ENCODE measurements at regions not wholly inside any gene's neighbourhood (a gene's known extent, or its start where the extent isn't known, plus 50 kb on each side); places are given as distances from the start of the nearest gene placed in this dataset.
"Not testable (repeated sequence)": the region's sequence is repeated elsewhere in the genome, so short reads cannot be mapped to it uniquely, and the experiment has no call there.

DNA sequence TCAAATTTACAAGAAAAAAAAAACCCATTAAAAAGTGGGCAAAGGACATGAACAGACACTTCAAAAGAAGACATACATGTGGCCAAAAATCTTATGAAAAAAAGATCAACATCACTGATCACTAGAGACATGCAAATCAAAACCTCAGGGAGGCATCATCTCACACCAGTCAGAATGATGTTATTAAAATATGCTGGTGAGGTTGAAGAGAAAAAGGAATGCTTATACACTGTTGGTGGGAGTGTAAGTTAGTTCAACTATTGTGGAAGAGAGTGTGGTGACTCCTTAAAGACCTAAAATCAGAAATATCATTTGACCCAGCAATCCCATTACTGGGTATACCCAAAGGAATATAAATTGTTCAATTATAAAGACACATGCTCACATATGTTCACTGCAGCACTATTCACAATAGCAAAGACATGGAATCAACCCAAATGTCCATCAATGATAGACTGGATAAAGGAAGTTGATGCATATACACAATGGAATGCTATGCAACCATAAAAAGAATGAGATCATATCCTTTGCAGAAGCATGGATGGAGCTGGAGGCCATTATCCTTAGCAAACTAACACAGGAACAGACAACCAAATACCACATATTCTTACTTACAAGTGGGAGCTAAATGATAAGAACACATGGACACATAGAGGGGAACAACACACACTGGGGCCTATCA is 100.3 kb upstream of the GALNT15 start:
- peak; percentile 52 for DNase-seq (ENCODE audit: low read depth)

- DNase-seq (ENCODE audit: low read depth), result no peak
Observed at GRCh38 chr3:16075647-16076046, 98.8 kb upstream of the GALNT15 start.

- no peak for DNase-seq (ENCODE audit: low read depth)
Observed at GRCh38 chr3:16076564-16076963, 97.9 kb upstream of the GALNT15 start.

DNA sequence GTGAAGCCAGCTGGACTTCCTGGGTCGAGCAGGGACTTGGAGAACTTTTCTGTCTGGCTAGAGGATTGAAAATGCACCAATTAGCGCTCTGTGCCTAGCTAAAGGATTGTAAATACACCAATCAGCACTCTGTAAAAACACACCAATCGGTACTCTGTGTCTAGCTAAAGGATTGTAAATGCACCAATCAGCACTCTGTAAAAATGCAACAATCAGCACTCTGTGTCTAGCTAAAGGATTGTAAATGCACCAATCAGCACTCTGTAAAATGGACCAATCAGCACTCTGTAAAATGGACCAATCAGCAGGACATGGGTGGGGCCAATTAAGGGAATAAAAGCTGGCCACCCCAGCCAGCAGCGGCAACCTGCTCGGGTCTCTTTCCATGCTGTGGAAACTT is 97.3 kb upstream of the GALNT15 start:
- DNase-seq (ENCODE audit: low read depth), result not testable (repeated sequence)

- DNase-seq (ENCODE audit: low read depth), result peak; percentile 44
Observed at GRCh38 chr3:16077681-16078080, 96.8 kb upstream of the GALNT15 start.

DNA sequence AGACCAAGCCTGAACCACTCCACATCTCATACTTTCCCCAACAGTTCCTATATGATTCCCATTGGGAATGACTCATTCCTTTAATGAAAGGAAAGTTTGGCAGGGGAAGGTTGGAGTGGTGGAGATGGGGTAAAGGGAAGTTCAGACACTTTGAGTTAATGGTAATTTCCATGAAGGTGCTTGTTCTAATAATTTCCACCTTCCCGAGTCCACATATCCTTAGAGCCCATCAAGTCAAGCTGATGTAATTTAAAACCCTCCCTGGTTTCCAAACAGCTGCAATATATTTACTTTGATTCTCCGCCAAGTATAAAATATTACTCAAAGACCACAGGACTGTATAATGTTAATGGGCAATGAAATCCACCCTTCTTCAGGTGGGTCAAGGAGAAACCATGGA is 95.0 kb upstream of the GALNT15 start:
- peak; percentile 84 for DNase-seq (ENCODE audit: low read depth)

DNA sequence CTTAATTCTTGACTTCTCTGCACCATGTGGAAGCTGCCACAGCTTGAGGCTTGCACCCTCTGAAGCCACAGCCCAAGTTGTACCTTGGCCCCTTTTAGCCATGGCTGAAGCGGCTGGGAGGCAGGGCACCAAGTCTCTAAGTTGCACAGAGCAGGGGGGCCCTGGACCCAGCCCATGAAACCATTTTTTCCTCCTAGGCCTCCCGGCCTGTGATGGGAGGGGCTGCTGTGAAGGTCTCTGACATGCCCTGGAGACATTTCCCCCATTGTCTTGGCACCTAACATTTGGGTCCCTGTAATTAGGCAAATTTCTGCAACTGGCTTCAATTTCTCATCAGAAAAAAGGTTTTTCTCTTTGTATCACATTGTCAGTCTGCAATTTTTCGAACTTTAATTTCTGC is 92.8 kb upstream of the GALNT15 start:
- DNase-seq (ENCODE audit: low read depth), result no peak

DNA sequence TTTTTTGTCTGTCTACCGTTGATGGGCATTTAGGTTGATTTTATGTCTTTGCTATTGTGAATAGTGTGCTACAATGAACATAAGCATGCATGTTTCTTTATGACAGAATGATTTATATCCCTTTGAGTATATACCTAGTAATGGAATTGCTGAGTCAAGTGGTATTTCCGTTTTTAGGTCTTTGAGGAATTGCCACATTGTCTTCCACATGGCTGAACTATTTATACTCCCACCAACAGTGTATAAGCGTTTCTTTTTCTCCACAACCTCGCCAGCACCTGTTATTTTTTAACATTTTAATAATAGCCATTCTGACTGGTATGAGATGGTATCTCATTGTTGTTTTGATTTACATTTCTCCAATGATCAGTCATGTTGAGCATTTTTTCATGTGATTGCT is 89.6 kb upstream of the GALNT15 start:
- DNase-seq (ENCODE audit: low read depth), result peak; percentile 62

DNA sequence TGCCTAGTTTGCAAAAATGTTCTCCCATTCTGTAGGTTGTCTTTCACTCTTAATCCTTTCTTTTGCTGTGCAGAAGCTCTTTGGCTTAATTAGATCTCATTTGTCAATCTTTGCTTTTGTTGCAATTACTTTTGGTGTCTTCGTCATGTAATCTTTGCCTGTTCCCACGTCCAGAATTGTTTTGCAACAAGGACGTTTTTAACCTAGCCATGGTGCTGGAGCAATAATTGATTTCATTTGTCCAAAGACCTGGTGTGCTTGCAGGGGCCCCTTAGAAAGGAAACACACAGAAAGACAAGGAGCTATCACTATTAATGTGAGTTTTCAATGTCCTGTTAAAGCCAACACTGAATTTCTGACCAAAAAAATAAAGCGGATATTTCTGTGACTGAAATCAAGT is 89.1 kb upstream of the GALNT15 start:
- no peak for DNase-seq (ENCODE audit: low read depth)

GRCh38 chr3:16085884-16086608 is 88.4 kb upstream of the GALNT15 start:
- no peak for DNase-seq (ENCODE audit: low read depth)

DNA sequence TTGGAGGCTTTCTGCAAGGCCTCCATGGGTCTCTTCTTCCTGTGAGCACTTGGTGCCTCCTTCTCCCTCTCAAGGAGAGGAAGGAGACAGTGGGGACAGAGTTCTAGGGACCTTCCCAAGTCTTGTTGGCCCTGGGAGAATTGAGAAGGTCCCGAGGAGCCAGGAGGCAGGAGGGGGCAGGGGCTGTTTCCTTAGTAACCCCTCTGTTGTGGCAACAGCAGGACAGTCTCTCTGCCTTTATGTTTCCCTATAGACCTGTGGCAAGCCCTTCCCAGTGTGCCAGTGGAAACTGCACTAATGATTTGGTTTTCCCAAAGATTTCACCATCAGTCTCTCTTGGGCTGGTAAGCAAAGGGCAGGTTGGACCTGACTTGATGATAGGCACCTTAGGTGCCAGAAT is 87.8 kb upstream of the GALNT15 start:
- DNase-seq (ENCODE audit: low read depth), result no peak

DNA sequence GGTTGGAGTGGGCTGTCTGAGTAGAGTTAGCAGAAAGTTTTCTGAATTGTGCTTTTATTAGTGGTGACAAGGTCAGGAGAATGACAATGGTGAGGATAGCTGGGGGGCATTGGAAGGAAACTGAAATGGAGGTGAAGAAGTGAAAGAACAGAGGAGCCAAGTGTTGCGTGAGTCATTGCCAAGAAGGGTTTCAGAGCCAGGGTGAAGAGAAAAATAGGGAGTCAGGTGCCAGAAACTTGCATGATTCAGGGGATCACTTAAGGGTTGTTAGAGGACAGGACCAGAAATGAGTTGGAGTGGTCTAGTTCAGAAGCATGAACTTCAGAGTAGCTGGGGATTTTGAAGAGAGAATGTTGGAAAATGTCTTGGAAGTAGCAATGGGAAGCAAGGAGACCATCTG is 86.0 kb upstream of the GALNT15 start:
- DNase-seq (ENCODE audit: low read depth), result no peak

GRCh38 chr3:16089521-16089920 is 85.0 kb upstream of the GALNT15 start:
- DNase-seq (ENCODE audit: low read depth), result no peak

- DNase-seq (ENCODE audit: low read depth), result peak; percentile 87
Observed at GRCh38 chr3:16090024-16090423, 84.5 kb upstream of the GALNT15 start.

GRCh38 chr3:16090706-16091105 is 83.8 kb upstream of the GALNT15 start:
- no peak for DNase-seq (ENCODE audit: low read depth)

- no peak for DNase-seq (ENCODE audit: low read depth)
Observed at GRCh38 chr3:16092923-16093322, 81.6 kb upstream of the GALNT15 start.

- DNase-seq (ENCODE audit: low read depth), result no peak
Observed at GRCh38 chr3:16101295-16102186, 72.9 kb upstream of the GALNT15 start.

GRCh38 chr3:16102187-16102561 is 72.3 kb upstream of the GALNT15 start:
- no peak for DNase-seq (ENCODE audit: low read depth)

GRCh38 chr3:16102905-16103364 is 71.5 kb upstream of the GALNT15 start:
- peak; percentile 74 for DNase-seq (ENCODE audit: low read depth)

DNA sequence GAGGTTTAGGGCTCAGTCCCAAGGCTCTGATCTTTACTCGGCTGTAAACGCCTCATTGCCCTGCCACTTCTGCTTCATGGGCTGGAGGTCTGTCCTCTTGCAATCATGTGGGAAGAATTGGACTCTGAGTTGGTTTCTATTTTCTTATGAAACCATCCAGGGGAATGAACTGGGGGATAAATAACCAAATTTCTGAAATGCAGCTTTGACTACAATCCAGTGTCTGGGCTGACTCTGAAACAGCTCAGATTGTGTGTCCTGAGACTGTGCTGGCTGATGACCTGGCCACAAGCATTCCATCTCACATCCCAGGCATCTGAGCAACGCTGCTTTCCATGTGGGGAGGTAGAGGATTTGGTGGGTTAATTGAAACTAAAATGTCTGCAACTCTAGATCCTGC is 71.0 kb upstream of the GALNT15 start:
- DNase-seq (ENCODE audit: low read depth), result peak; percentile 63

GRCh38 chr3:16104156-16104555 is 70.3 kb upstream of the GALNT15 start:
- no peak for DNase-seq (ENCODE audit: low read depth)

DNA sequence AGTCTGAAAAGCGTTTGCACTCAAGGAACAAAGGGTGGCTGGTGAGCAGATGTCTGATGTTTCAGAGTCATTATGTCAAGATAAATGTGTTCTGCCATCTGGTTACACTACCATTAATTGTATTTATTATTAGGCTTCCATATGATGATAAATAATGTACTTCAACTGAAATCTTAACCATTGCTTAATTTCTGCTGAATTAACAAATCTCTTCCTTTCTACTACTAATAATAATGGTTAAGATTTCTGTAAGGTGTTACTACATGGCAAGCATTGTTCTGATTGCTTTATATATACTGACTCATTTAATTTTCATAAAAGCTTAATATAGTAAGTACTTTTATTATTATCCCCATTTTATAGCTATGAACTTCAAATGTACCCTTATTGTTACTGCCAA is 68.4 kb upstream of the GALNT15 start:
- no peak for DNase-seq (ENCODE audit: low read depth)

All from LHCN-M2 (cell line).